Panc1 (cell line): ENCODE measurements at regions not wholly inside any gene's neighbourhood (a gene's known extent, or its start where the extent isn't known, plus 50 kb on each side); places are given as distances from the start of the nearest gene placed in this dataset.
"Not testable (repeated sequence)": the region's sequence is repeated elsewhere in the genome, so short reads cannot be mapped to it uniquely, and the experiment has no call there.

ENCODE experiments used
- ATAC-seq: fragments of 200-7000 bp; cut with Tn5 transposase; 2 replicates; pipeline ENCODE4 v1.9.1; 2020; ENCODE audit warnings: mild to moderate bottlenecking, moderate library complexity
- BruUV-seq: library from RNA; stranded (reverse); fragments of 400-500 nt; replicated peaks from 2 replicates; lab custom pipeline; 2021; lab: Mats Ljungman, UMichigan
- CTCF ChIA-PET: fragments of 300-600 bp; sonication (Branson Sonifier 250); formaldehyde crosslinking; loops from one replicate; lab custom pipeline; 2022; ENCODE audit warnings: antibody characterized with exemption; lab: Charles Lee
- POLR2A ChIA-PET: fragments of 300-600 bp; sonication (Branson Sonifier 250); formaldehyde crosslinking; loops from one replicate; lab custom pipeline; 2022; ENCODE audit warnings: antibody characterized with exemption; lab: Charles Lee
- DNase-seq: peaks from one replicate; pipeline ENCODE4 v3.0.0-alpha.2; 2010; ENCODE audit warnings: low read depth, low spot score
- H3K27ac ChIP-seq: 2 replicates; pipeline ENCODE4 v1.5.1; 2011; ENCODE audit warnings: mild to moderate bottlenecking, low read length, inconsistent platforms
- H3K27me3 ChIP-seq: fragments of 200-500 bp; sonication (Bioruptor generic); 2 replicates; pipeline ENCODE4 v1.6.0; 2014; ENCODE audit warnings: low read length, inconsistent platforms; ENCODE audit not compliant: control insufficient read depth, insufficient read depth
- H3K36me3 ChIP-seq: fragments of 200-500 bp; sonication (Bioruptor generic); 2 replicates; pipeline ENCODE4 v1.5.1; 2014; ENCODE audit warnings: inconsistent platforms, mild to moderate bottlenecking, low read length, moderate library complexity; ENCODE audit not compliant: control insufficient read depth, insufficient read depth
- H3K4me1 ChIP-seq: 2 replicates; pipeline ENCODE4 v1.5.1; 2011; ENCODE audit warnings: inconsistent platforms, mild to moderate bottlenecking, low read length, moderate library complexity; ENCODE audit not compliant: control insufficient read depth, insufficient read depth
- H3K4me3 ChIP-seq, 2 experiments: 2 replicates each; pipeline ENCODE4 v1.5.1; 2011 to 2012; ENCODE audit warnings: low read depth in 2 of 2, low read length in 2 of 2, mild to moderate bottlenecking in 2 of 2, inconsistent platforms in 1 of 2, moderate library complexity in 1 of 2
- H3K9me3 ChIP-seq: fragments of 200-500 bp; sonication (Bioruptor generic); 2 replicates; pipeline ENCODE4 v1.5.1; 2014; ENCODE audit warnings: low read depth, mild to moderate bottlenecking, inconsistent platforms, low read length, moderate library complexity; ENCODE audit not compliant: control insufficient read depth, insufficient read depth
- POLR2AphosphoS5 ChIP-seq: IDR thresholded peaks from 2 replicates; pipeline ENCODE4 v1.6.1; 2012; ENCODE audit warnings: mild to moderate bottlenecking, low read depth, low read length, moderate library complexity
- SIN3A ChIP-seq: IDR thresholded peaks from 2 replicates; pipeline ENCODE4 v1.6.1; 2012; ENCODE audit warnings: low read depth, mild to moderate bottlenecking, low read length, moderate library complexity, borderline replicate concordance; ENCODE audit not compliant: insufficient read depth
- TCF7L2 ChIP-seq: IDR thresholded peaks from 2 replicates; pipeline ENCODE4 v1.6.1; 2011; ENCODE audit warnings: mild to moderate bottlenecking, low read depth, low read length, inconsistent platforms
- in situ Hi-C: cut with HindIII; loops from 2 replicates; pipeline ENCODE4 v1.10.0; 2016; ENCODE audit warnings: low sequenced_read_pairs, low pct_unique_long_range_greater_than_20kb
- intact Hi-C: fragments of 100-400 bp; cut with micrococcal nuclease; formaldehyde crosslinking; loops from one replicate; pipeline ENCODE4 v1.10.0; 2022; ENCODE audit not compliant: unreplicated experiment
- TF ChIP-seq, protein P1 (sequence below), 2 experiments: IDR thresholded peaks; 2 replicates each; pipeline ENCODE4 v1.6.1; 2011 to 2012; ENCODE audit warnings: low read depth in 2 of 2, control low read depth in 1 of 2, low read length in 1 of 2, mild to moderate bottlenecking in 1 of 2, moderate library complexity in 1 of 2; ENCODE audit not compliant: insufficient read depth in 1 of 2
- TF ChIP-seq, protein P2 (sequence below): fragments of 450-650 bp; IDR thresholded peaks from 2 replicates; pipeline ENCODE4 v1.5.1; 2017; ENCODE audit warnings: mild to moderate bottlenecking

DNA sequence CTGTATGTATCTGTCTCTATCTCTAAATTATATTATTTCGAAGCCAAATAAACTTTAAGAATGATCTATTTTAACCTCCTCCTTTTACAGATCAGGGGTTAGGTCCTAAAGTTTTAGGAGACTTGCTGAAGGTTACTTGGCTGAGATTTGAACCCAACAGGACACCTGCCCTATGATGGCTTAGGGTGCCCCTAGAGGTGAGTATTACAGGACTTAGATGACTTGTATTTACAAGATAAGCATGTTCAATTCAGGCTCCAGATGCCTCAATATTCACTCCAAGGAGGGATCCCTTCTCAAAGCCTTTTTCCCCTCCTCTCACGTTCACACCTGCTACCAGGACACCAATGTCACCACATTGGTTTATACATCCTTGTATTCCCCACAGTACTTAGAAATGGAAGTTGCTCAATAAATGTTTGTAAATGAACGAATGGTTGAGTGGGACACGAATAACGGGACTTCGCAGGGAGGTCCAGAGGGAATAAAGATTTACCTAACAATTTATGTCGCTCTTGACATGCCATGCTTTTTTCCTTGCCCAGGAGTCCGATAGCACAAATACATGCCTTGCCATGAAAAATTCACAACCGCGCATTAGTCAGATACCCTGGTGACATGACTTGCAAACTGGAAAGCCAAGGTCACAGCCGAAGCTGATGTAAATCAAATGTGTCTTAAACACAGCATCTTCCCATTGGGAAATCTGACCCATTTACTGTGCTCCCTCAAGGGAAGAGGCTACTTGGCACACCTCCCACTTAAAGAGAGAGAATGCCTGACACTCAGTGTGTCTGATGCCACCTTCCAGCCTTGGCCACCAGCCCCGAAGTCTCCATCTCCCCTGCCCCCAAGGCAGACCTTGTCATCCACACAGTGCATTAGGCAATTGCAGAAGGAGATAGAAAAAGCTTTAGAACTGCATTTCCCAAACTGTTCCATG, 872.2 kb upstream of the AUTS2 start:
- no peaks in the 10 kb centered on the region for H3K27me3 ChIP-seq
- H3K27ac ChIP-seq: no peak overlapping the region
- DNase-seq (no peak), ATAC-seq (no peak)
- H3K9me3 ChIP-seq: no peaks in the 10 kb centered on the region
- BruUV-seq: no TSS peak
- no peak overlapping the region for H3K4me3 ChIP-seq
- no peaks in the 10 kb centered on the region for H3K36me3 ChIP-seq
- H3K4me1 ChIP-seq: no peaks in the 10 kb centered on the region
- intact Hi-C loops: no loop called here
- CTCF ChIA-PET: no interaction called here
- TF ChIP-seq, protein P1, sequence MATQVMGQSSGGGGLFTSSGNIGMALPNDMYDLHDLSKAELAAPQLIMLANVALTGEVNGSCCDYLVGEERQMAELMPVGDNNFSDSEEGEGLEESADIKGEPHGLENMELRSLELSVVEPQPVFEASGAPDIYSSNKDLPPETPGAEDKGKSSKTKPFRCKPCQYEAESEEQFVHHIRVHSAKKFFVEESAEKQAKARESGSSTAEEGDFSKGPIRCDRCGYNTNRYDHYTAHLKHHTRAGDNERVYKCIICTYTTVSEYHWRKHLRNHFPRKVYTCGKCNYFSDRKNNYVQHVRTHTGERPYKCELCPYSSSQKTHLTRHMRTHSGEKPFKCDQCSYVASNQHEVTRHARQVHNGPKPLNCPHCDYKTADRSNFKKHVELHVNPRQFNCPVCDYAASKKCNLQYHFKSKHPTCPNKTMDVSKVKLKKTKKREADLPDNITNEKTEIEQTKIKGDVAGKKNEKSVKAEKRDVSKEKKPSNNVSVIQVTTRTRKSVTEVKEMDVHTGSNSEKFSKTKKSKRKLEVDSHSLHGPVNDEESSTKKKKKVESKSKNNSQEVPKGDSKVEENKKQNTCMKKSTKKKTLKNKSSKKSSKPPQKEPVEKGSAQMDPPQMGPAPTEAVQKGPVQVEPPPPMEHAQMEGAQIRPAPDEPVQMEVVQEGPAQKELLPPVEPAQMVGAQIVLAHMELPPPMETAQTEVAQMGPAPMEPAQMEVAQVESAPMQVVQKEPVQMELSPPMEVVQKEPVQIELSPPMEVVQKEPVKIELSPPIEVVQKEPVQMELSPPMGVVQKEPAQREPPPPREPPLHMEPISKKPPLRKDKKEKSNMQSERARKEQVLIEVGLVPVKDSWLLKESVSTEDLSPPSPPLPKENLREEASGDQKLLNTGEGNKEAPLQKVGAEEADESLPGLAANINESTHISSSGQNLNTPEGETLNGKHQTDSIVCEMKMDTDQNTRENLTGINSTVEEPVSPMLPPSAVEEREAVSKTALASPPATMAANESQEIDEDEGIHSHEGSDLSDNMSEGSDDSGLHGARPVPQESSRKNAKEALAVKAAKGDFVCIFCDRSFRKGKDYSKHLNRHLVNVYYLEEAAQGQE (IDR thresholded peaks at IDR 0.05; ENCODE audit: insufficient read depth in 1 of 2, low read depth in 2 of 2, low read length in 1 of 2): no peak
- TF ChIP-seq, protein P2, sequence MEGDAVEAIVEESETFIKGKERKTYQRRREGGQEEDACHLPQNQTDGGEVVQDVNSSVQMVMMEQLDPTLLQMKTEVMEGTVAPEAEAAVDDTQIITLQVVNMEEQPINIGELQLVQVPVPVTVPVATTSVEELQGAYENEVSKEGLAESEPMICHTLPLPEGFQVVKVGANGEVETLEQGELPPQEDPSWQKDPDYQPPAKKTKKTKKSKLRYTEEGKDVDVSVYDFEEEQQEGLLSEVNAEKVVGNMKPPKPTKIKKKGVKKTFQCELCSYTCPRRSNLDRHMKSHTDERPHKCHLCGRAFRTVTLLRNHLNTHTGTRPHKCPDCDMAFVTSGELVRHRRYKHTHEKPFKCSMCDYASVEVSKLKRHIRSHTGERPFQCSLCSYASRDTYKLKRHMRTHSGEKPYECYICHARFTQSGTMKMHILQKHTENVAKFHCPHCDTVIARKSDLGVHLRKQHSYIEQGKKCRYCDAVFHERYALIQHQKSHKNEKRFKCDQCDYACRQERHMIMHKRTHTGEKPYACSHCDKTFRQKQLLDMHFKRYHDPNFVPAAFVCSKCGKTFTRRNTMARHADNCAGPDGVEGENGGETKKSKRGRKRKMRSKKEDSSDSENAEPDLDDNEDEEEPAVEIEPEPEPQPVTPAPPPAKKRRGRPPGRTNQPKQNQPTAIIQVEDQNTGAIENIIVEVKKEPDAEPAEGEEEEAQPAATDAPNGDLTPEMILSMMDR: peak; percentile 12; the same call in 1 of the 2 replicates
- TF ChIP-seq TCF7L2 (no peak), SIN3A (no peak)
- POLR2A ChIA-PET: no interaction called here
- in situ Hi-C loops: no loop called here

DNA sequence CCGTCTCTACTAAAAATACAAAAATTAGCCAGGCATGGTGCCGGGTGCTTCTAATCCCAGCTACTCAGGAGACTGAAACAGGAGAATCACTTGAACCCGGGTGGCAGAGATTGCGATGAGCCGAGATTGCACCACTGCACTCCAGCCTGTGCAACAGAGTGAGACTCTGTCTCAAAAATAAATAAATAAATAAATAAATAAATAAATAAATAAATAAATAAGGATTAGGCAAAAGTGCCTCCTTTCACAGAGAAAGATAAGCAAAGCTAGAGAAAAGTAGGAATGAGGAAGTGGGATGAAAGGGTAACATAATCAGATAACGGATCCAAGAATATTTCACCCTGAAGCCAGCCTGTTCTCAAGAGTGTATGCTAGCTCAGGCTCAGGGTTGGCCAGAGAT, 869.6 kb upstream of the AUTS2 start:
- H3K27ac ChIP-seq, H3K27me3 ChIP-seq, H3K4me3 ChIP-seq, in situ Hi-C loops, H3K4me1 ChIP-seq, intact Hi-C loops, H3K9me3 ChIP-seq, POLR2A ChIA-PET, DNase-seq, ATAC-seq, BruUV-seq, CTCF ChIA-PET, H3K36me3 ChIP-seq: not testable (repeated sequence)

DNA sequence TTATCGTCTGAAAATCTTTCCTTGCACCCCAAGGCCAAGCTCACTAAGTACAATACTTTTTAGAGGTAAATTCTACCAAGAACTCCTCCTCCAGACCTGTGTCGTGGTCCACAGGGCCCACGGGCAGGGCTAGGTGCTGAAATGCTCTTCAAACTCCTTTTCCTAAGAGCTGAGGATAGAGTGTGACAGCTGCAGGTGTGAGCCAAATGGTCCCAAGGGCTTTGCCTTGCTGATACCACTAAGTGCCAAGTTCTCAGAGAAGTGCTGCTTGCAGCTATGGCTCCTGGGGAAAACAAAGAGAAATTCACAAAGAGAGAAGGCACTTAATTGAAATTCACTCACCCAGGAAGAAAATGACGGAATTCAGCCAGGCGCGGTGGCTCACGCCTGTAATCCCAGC, 868.9 kb upstream of the AUTS2 start:
- no peak for DNase-seq
- H3K9me3 ChIP-seq: no peaks in the 10 kb centered on the region
- no peak overlapping the region for H3K27ac ChIP-seq
- no peak for ATAC-seq
- no peak overlapping the region for H3K4me3 ChIP-seq
- no TSS peak for BruUV-seq
- ChIA-PET POLR2A (no interaction called here), CTCF (no interaction called here)
- in situ Hi-C loops: no loop called here
- H3K27me3 ChIP-seq: no peaks in the 10 kb centered on the region
- H3K4me1 ChIP-seq: no peaks in the 10 kb centered on the region
- no peak for TF ChIP-seq TCF7L2
- TF ChIP-seq POLR2AphosphoS5: no peak
- no peak for TF ChIP-seq SIN3A
- TF ChIP-seq, protein P2: no peak
- TF ChIP-seq, protein P1 (IDR thresholded peaks at IDR 0.05; ENCODE audit: insufficient read depth in 1 of 2, low read depth in 2 of 2, low read length in 1 of 2): no peak
- H3K36me3 ChIP-seq: no peaks in the 10 kb centered on the region
- intact Hi-C loops: no loop called here
